ENCODE measurements at regions not wholly inside any gene's neighbourhood (a gene's known extent, or its start where the extent isn't known, plus 50 kb on each side); places are given as distances from the start of the nearest gene placed in this dataset.

GRCh38 chr2:15058015-15058720 is 425.7 kb downstream of the LRATD1 start (continued):
- TF ChIP-seq CTCF (conservative IDR thresholded peaks at IDR 0.05; ENCODE audit: low read depth in 2 of 2): peak; percentile 77 to 85
- no peak for TF ChIP-seq REST (IDR thresholded peaks at IDR 0.05; ENCODE audit: unreplicated experiment)
- TF ChIP-seq POLR2AphosphoS5 (IDR thresholded peaks at IDR 0.05; ENCODE audit: low read depth): no peak
- TF ChIP-seq ZNF114 (CRISPR knock-in tag; IDR thresholded peaks at IDR 0.05): no peak
- no peak for TF ChIP-seq STAT1 (IDR thresholded peaks at IDR 0.05; ENCODE audit: unreplicated experiment)

- DNase-seq (ENCODE audit: low spot score) (no peak), ATAC-seq (no peak)
- Histone ChIP-seq H3K36me3 (ENCODE audit: insufficient read depth) (no peaks in the 10 kb centered on the region), H4K20me1 (replicated peaks; ENCODE audit: insufficient read depth) (no peaks in the 10 kb centered on the region), H3K79me2 (replicated peaks; ENCODE audit: insufficient read depth) (no peaks in the 10 kb centered on the region), H3K27me3 (ENCODE audit: insufficient read depth) (no peaks in the 10 kb centered on the region), H3K9me2 (ENCODE audit: insufficient read depth) (peaks cover 16% of the 10 kb centered on the region; the same call in 1 of the 2 replicates), H2AFZ (no peak overlapping the region), H3K4me2 (no peak overlapping the region), H3F3A (replicated peaks; ENCODE audit: low read depth) (no peaks in the 10 kb centered on the region), H3K4me3 (no peak overlapping the region), H3K4me1 (ENCODE audit: insufficient read depth) (no peaks in the 10 kb centered on the region), H3K27ac (ENCODE audit: low read depth) (no peak overlapping the region)
- peaks cover 15% of the 10 kb centered on the region for H3K4me1 Mint-ChIP-seq
- peaks cover 3% of the 10 kb centered on the region; the same call in 1 of the 3 replicates for H3K9me3 Mint-ChIP-seq
- no peaks in the 10 kb centered on the region for H3K36me3 Mint-ChIP-seq (ENCODE audit: low read depth)
- H3K4me3 Mint-ChIP-seq: no peak overlapping the region
- peaks cover 5% of the 10 kb centered on the region for H3K27me3 Mint-ChIP-seq (ENCODE audit: insufficient read depth, low read depth, poor library complexity)
- H3K27ac Mint-ChIP-seq: no peak overlapping the region
- TF ChIP-seq EZH2phosphoT487 (IDR thresholded peaks at IDR 0.05; ENCODE audit: unreplicated experiment): no peak
Observed at GRCh38 chr2:15058721-15059157, 426.2 kb downstream of the LRATD1 start.

- H3K36me3 ChIP-seq (ENCODE audit: insufficient read depth): no peaks in the 10 kb centered on the region
- H3K79me2 ChIP-seq (replicated peaks; ENCODE audit: insufficient read depth): no peaks in the 10 kb centered on the region
- H3K4me2 ChIP-seq: no peak overlapping the region
- H3K27me3 Mint-ChIP-seq (ENCODE audit: insufficient read depth, low read depth, poor library complexity): peaks cover 5% of the 10 kb centered on the region
- H3K9me2 ChIP-seq (ENCODE audit: insufficient read depth): 0 out of 2 replicates have a peak, but pooled peaks cover 6% of the 10 kb centered on the region
- no peaks in the 10 kb centered on the region for H3K4me1 ChIP-seq (ENCODE audit: insufficient read depth)
- peaks cover 13% of the 10 kb centered on the region for H3K4me1 Mint-ChIP-seq
- no peaks in the 10 kb centered on the region for H3K36me3 Mint-ChIP-seq (ENCODE audit: low read depth)
- H3K27ac ChIP-seq (ENCODE audit: low read depth): no peak overlapping the region
- H3K9me3 Mint-ChIP-seq: peaks cover under 1% of the 10 kb centered on the region; the same call in 2 of the 3 replicates
- H3K27me3 ChIP-seq (ENCODE audit: insufficient read depth): no peaks in the 10 kb centered on the region
- H2AFZ ChIP-seq: no peak overlapping the region; the same call in 1 of the 2 replicates
- DNase-seq (ENCODE audit: low spot score) (no peak), ATAC-seq (peak; percentile 32; the same call in 1 of the 3 replicates)
- H3K4me3 ChIP-seq: no peak overlapping the region
- H3K4me3 Mint-ChIP-seq: no peak overlapping the region
- H4K20me1 ChIP-seq (replicated peaks; ENCODE audit: insufficient read depth): no peaks in the 10 kb centered on the region
- no peak overlapping the region for H3K27ac Mint-ChIP-seq
- H3F3A ChIP-seq (replicated peaks; ENCODE audit: low read depth): no peaks in the 10 kb centered on the region
- TF ChIP-seq ZNF331 (CRISPR knock-in tag; IDR thresholded peaks at IDR 0.05; ENCODE audit: low read depth) (no peak), NANOG (IDR thresholded peaks at IDR 0.05; ENCODE audit: borderline replicate concordance) (no peak), POLR2AphosphoS5 (IDR thresholded peaks at IDR 0.05; ENCODE audit: low read depth) (no peak), CTCF (conservative IDR thresholded peaks at IDR 0.05; ENCODE audit: low read depth in 2 of 2) (no peak), REST (IDR thresholded peaks at IDR 0.05; ENCODE audit: unreplicated experiment) (no peak)
Observed at GRCh38 chr2:15059870-15060512, 427.5 kb downstream of the LRATD1 start.

Measured in GM23338 (cell line).